HCT116 (cell line): ENCODE measurements at regions not wholly inside any gene's neighbourhood (a gene's known extent, or its start where the extent isn't known, plus 50 kb on each side); places are given as distances from the start of the nearest gene placed in this dataset.

Experiments
- POLR2A ChIP-seq: IDR thresholded peaks from 2 replicates; pipeline ENCODE4 v1.7.0; 2011; ENCODE audit warnings: borderline replicate concordance; ENCODE audit not compliant: insufficient read depth, insufficient read length; ENCODE audit errors: extremely low read depth
- SIN3A ChIP-seq: IDR thresholded peaks from 2 replicates; pipeline ENCODE4 v1.6.1; 2012; ENCODE audit warnings: low read depth
- TCF7L2 ChIP-seq: IDR thresholded peaks from 2 replicates; pipeline ENCODE4 v1.7.0; 2011; ENCODE audit warnings: borderline replicate concordance, inconsistent platforms; ENCODE audit not compliant: insufficient read depth, insufficient read length; ENCODE audit errors: extremely low read depth
- YY1 ChIP-seq: IDR thresholded peaks from 2 replicates; pipeline ENCODE4 v1.6.1; 2011; ENCODE audit warnings: low read length, low read depth, moderate library complexity, mild to moderate bottlenecking; ENCODE audit not compliant: insufficient replicate concordance; ENCODE audit errors: extremely low read depth

DNA sequence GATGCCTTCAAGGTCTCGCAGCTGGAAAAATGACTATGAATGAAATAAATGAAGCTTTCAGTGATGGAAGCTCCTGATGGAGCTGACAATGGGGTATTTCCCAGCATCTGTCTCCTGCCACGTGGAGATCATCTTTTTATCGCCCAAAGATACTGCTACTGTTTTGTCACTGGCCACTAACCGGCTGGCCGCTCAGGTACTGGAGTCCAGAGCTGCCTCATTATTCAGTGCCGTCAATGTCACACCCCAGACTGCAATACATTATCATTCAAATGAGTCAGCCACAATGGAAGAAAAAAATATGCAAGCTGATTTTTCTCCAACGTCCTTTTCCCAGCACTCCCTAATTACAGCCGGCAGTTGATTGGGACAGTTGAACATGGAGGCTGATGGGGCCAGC, 280.4 kb downstream of the ZSWIM6 start:
- no peak for TF ChIP-seq POLR2A
- no peak for TF ChIP-seq TCF7L2
- TF ChIP-seq YY1, result no peak
- no peak for TF ChIP-seq SIN3A
